RCC 7860 (cell line): ENCODE measurements at regions not wholly inside any gene's neighbourhood (a gene's known extent, or its start where the extent isn't known, plus 50 kb on each side); places are given as distances from the start of the nearest gene placed in this dataset.

Experiments used
- DNase-seq: peaks from one replicate; pipeline ENCODE4 v3.0.0-alpha.2; 2015; ENCODE audit warnings: low spot score
- FAIRE-seq: peaks from 2 replicates; lab custom pipeline; 2012; peaks lifted over from hg19 to GRCh38; lab: Jason Lieb, UNC

DNA sequence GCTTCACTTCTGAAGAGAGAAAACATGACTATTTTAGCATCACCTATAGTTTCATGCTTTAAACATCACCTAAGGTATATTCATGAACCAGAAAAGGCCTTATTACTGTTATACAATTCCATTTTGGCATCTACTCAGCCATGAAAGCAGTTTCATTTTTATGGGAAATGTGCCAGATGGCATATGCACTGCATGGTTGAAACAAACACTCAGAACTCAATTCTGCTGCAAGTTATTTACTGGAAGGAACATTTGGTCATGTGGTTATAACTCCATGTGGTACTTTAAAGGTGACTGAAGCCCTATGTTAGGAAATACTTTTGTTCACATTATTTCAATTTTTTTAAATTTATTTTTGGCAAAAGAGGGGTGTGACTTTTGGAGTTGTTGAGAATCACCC, 287.5 kb upstream of the CRIM1 start:
- FAIRE-seq = no peak

DNA sequence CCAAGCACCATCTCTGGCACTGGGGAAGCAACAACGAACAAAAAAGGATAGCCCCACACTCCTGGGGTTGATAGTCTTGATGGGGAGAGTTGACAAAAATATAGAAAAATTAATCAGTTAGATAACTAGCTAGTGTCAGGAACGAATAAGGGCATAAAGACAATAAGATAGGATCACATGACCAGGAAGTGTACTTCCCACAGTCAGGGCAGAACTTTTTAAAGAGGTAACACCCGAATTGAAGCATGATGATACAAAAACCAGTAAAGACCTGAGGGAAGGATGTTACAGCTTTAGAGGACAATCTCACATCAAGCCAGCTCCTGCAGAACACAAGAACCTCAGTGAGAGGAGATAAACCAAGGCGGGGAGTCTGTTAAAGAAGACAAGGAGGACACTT, 295.4 kb upstream of the CRIM1 start:
- no peak for FAIRE-seq
- no peak for DNase-seq

More for the DNA sequence above, 287.5 kb upstream of the CRIM1 start:
- no peak for DNase-seq

DNA sequence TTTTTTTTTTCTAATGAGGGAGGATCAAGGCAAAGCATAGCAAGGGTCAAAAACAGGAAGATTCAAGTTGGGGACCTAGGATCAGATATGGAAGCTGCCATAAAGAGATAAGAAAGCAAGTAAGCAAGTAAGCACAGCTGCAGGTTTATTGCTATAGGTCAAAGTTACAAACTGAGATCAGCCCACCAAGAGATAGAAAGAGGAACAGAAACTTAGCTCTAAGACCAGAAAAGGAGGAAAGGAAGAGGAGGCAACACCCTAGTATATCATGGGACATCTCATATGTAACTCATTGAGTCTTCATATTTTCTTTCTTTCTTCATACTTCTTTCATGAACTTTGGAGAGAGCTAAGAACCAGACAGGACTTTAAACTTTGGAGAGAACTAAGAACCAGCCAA, 295.9 kb upstream of the CRIM1 start:
- no peak for DNase-seq

DNA sequence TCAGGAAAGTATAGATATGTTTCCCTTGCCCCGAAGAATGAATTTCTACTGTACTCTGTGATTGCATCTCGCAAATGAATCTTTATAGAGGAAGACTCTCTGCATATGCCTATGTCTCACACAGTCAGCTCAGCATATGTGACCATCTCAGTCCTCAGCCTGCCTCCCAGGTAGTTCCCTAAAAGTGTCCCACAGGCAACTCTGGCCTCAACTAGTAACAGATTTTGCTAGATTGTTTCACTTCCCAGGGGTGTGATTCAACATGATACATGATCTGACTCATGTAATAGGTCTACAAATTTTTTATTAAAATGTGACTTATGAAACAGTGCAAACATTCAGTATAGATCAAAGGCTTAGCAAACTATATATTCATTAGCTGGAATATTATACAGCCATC, 296.6 kb upstream of the CRIM1 start:
- FAIRE-seq = peak; percentile 58
- DNase-seq = peak; percentile 24

More for the DNA sequence above, 295.9 kb upstream of the CRIM1 start:
- FAIRE-seq = no peak

DNA sequence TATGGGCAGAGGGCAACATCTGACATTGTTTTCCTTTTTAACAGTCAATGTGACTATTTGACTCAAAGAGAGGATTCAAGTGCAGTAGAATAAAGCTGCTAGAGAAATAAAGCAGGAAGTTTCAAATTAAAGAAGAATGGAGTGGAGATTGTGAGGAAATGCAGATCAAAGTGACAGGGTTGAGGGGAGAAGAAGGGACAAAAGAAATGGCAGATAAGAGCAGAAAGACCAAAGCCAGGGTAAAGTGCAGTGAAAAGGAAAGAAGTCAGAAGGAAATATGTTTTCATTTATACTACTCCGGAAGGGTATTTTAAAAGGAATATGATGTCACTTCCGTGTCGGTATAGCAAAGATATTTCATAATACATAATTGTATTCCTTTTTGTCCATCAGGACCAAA, 297.5 kb upstream of the CRIM1 start:
- DNase-seq (no peak), FAIRE-seq (no peak)

DNA sequence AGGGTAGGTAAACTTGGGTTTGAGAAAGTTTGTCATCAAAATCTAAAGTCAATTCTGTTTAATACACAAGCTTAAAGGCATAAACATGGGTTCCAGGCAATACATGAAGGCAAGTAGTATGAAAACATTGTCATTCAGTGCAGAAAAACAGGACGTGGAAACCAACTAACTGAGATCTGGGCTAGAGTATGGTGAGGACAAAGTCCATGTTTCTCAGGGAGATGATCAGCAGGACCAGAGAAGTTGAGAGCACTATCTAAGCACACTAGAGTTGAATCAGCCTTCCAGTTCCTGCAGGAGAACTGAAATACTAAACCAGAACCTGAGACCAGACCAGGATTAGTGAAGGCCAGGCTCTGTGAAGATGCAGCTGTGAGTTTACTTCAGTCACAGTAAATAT, 302.8 kb upstream of the CRIM1 start:
- FAIRE-seq = no peak
- no peak for DNase-seq

DNA sequence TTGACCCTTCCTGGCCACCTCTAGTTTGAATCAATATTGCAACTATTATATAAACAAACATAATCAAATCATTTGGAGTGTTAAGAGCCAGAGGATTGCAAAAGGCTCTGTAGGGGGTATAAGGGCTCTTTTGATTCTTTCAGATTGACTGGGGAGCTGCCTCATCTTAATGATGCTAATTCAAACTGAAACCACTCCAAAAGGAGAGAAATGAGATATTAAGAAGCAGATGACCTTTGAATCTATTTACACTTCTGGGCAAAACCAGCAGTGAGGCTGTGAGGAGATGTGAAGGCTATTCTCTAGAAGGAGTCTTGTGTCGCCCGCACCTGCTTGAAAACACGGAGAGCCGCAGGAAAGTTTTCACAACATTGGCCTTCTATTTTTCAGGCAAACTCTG, 311.2 kb upstream of the CRIM1 start:
- no peak for FAIRE-seq
- no peak for DNase-seq

DNA sequence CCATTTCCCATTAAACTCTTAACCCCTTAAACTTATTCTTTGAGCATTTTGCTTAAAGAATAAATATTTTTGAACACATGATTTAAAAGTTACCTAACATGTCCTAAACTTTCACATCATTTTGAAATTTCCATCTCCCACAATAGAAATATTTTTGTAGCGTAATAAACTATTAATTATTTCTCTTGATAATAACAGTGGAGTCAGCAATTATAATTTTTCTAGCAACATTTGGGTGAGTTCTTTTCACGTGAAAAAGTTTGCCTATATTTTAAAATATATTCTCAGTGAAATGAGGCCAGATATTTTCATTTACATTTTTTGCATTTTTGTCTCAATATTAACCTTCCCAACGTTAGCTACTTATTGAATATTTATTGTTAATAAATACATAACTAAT, 320.4 kb upstream of the CRIM1 start:
- DNase-seq = no peak
- no peak for FAIRE-seq

DNA sequence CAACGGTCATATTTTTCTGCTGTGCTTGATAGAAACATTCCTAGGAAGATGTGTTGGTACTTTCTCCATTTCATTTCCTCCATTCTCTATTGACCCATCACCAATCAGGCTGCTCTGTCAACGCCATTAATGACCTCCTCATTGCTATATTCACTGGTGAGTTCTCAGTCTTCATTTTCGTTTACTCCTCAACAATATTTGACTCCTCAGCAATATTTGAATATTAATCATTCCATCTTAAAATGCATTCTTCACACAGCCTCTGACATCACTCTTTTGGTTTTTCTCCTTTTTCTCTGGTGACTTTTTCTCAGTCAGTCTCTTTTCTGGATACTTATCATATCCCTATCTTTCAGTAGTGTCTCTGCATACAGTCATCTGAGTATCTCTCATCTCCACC, 323.5 kb upstream of the CRIM1 start:
- no peak for FAIRE-seq
- DNase-seq = no peak

DNA sequence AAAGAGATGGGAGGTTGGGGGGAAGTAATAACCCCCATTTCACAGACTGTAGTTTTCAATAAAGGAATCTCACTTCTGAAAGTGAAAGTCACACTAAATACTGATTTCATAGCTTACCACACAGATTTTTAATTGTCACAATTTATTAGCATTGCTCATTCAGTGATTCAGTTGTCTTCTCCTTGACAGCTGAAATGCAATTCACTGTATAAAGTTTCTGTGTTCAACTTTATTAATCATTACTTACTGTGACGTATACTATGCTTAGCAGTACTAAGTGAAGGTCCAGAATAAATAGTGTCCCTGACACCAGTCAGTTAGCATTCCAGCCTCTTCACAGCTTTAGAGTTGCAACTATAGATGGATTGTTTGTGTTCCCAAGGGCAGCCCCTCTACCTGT, 324.1 kb upstream of the CRIM1 start:
- DNase-seq = no peak
- no peak for FAIRE-seq

DNA sequence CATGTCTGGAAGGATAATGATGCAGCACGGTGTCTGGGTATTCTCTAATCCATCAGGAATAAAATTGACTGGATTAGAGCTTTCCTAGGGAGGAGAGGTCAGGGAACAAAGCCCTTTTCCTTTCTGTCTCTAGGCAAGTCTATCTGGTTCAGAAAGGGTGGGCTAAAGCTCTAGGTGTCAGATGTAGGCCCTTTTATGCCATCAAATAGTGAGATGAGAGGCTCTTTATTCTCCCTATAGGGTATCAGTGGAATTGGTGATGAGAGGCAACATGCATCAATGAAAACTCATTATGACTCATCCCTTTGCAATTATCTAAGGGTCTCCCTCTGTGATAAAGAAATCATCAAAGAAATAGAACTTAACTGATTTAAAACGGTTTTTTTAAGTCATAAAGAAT, 328.0 kb upstream of the CRIM1 start:
- FAIRE-seq = no peak
- no peak for DNase-seq

DNA sequence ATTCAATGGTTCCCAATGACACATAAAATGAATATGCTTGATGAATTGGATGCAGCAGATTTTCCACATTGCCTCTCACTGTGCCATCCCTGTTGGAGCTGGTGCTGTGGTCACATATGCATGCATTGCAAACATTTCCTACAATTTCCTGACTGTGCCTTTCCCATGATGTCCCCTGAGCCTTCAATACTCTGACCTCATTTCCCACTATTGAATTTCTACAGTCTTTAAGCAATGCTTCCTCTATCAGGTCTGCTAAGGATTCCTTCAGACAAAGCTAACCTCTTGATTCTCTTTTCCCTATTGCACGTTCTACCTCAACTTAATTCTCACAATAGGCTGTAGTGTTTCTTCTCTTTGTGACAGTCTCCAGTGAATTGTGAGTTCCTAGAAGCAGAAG, 342.5 kb upstream of the CRIM1 start:
- DNase-seq = no peak
- no peak for FAIRE-seq

DNA sequence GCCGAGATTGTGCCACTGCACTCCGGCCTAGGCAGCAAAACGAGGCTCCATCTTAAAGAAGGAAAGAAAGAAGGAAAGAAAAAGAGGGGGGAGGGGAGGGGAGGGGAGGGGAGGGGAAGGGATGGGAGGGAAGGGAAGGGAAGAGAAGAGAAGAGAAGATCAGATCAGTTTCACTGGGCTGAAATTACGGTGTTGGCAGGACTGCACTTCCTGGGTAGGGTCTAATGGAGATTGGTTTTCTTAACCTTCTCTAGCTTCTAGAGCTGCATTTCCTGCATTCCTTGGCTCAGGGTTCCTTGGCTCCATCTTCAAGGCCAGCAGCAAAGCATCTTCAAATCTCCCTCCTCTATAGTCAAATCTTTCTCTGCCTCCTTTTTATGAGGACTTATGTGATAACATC, 349.1 kb upstream of the CRIM1 start:
- FAIRE-seq (no peak), DNase-seq (no peak)

DNA sequence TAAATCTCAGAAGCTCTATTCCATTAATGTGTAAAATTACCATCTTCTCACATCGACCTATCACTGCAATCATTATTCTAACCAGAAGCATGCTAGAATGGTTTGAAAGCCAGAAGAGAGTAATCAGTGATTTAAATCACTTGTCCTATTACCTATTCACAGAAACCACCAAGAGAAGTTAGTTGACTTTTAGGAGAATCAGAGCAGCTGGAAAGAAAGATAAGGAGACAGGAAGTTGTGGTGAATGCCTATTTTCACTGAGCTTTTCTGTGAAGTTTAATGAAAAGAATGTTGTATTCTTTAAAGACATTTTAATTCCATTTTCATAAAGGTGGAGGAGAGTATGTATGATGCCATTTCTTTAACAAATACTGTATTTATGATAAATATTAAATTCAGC, 352.6 kb upstream of the CRIM1 start:
- DNase-seq = no peak

DNA sequence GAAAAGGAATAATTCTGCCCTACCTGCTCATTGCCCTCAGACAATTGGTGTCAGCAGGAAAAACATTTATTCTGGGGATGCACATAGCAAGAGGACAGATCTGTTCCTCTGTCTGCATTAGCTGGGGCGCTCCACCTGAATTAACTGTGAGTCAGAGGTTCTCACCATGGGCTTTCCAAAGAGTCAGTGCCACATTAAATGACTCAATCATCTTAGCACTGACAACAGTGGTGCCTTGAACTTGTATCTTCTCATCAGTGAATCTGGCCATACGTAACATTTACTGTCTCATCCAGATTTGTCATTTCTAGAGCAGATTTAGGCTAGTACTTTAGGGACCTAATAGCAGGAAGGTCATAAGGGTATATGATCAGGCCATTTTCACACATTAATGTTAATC, 358.1 kb upstream of the CRIM1 start:
- FAIRE-seq (no peak), DNase-seq (no peak)

More for the DNA sequence above, 352.6 kb upstream of the CRIM1 start:
- FAIRE-seq = no peak

DNA sequence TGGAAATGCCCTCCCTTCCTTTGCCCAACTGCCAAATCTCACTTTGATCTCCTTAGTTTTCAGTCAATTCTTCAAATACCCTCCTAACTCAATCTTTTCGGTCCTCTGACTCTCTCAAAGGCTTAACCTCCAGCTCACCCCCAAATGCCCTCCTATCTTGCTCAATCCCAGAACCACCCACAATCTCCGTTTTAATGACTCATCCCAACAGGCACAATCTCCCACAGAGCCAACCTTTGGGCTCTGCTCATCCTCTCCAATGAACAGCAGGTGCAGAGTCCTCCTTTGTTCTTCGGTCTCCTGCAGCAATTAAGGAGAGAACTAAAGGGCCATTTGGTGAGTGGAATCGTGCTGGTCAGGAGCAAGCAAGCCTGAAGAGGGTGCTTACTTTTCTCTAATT, 366.1 kb upstream of the CRIM1 start:
- FAIRE-seq (no peak), DNase-seq (no peak)

DNA sequence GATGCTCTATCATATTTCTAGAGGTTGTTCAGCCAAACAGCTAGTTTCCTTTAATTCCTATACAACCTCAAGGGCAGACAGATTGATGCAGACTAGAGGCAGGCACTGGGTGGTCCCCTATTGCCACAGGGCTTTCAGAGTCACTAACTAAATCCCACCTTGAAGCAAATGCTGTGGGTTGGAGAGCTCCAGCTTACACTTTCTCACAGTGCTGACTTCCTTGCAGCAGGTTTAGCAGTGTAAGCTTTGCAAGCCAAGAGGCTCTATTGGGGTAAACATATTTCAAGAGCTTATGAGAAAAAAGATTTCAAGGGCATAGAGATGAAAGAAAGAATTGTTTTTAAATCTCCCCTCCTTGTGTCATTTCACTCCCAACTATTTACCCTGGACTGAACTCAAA, 366.5 kb upstream of the CRIM1 start:
- no peak for DNase-seq
- no peak for FAIRE-seq

DNA sequence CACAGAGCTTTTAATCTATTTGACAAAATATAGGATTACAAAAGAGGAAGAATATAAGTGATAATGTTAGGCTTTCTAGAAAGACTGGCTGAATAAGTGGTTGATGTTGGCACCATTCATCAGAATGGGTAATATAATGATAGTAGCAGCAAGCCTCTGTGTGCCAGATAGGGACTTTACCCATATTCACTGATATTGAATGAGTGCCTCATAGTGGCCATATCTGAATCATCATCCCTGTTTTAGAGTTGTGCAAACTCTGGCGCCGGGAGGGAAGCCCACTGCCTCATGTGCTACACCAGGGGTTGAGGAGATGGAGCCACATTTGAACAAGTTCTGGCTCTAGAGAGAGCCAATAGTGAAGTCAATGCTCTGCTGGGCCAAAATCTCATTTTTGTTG, 368.7 kb upstream of the CRIM1 start:
- FAIRE-seq = no peak
- no peak for DNase-seq

DNA sequence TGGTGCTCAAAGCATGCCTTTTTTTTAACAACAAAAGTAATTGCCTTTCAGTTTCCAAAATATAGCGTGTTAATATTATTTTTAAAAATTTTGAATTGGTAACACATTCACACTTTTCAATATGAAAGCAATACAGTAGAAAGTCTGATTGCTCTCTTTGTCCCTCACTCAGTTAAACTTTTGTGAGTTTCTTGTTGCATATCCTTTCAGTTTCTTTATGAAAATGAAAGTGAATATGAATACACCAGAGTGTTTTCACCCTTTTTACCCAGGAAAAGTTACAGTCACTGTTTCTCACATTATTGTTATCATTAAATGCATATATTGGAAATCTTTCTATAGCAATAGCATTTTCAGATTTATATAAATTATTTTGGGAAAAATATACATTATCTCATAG, 377.4 kb upstream of the CRIM1 start:
- DNase-seq (no peak), FAIRE-seq (no peak)

DNA sequence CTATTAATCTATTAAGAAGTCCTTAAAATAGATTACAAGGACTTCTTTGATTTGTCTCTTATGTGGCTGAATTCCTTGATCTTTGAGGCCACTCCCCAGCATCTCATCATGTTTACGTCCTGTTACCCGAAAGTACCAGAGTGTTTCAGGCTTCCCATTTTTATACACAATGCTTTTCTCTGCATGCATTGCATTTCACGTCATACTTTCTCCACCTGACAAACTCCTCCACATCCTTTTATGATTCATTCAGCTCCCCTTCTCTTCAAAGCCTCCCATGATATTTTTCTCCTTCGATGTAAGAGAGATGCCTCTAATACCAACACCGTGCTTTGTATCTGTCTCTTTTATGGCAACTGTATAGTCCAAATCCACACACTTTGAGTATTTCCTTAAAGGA, 379.0 kb upstream of the CRIM1 start:
- no peak for DNase-seq
- FAIRE-seq = no peak

DNA sequence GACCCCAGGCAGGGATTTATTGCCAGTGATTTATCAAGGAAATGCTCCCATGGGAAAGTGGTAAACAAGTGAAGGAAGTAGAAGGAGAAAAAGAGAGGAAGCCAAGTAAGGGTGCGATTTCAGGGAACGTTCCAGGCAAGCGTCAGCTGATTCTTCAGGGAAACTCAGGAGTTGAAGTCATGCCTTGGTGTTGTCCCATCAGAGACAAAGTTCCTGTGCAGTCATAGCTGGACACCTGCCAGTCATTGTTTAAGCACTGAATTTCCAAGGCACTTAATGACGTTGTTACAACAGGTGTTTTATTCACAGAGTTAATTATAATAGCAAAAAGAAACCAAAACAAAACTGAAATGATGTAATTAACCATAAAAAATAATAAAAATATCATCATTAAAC, 381.8 kb upstream of the CRIM1 start:
- no peak for FAIRE-seq
- DNase-seq = peak; percentile 6

DNA sequence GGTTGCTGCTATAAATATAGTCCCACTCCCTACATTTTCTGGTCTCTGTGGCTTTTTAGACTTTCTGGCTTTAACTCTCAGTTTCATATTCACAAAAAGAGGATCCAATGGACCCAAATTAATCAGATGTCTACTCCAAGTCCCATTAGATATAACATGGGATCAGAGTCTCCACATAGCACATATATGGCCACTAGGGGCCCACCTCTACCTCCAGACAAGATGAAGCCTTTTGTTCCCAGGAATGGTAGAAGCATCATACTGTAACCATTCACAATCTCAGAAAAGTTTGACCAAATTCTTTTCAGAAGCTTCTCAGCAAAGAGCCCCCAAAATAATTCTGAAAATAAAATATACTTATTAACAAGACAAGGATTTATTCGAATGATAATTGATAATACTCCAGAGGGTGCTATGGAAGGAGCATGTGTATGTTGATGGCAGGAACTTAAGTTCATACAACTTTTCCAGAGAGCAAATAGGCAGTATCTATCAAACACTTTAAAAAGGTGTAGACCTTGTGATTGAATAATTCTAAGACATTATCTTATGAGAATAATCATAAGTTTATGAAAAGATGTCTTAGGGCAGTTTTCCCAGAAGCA, 382.3 kb upstream of the CRIM1 start:
- FAIRE-seq = no peak
- peak; percentile 22 for DNase-seq

DNA sequence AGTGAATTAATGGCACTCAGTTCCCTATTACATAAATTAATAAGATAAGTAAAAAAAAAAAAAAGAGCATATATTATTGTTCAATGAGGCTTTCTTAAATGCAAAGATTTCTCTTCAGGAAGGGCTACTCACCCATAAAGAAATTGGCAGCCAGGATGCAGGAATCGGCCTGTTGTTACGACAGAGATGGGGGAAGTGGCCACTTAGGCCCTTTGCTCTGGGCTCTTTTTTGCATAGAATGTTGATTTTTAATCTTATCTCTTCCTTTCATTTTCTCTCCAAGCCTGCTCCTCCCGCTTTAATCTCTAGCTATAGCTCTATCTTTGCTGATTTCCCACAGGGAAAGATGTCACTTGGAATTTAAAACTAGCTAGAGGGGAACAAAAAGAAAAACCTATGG, 391.8 kb upstream of the CRIM1 start:
- FAIRE-seq (no peak), DNase-seq (no peak)

DNA sequence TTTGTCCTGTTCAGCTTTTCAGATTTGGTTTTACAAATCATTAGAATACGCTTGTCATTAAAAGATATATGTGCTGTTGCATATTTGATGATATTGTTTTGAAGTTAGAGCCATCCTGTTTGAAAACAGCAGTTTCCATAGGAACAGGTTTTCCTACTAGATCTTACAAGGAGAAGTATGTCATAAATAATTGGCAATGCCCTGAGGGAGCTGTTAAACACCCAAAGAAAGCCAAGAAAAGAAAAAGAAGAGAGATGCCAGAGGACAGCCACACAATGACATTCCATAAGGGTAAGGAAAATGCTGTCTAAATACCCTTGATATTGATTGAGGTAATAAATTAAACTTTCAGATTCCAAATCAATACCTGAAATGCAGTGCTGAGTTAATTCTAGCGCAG, 392.2 kb upstream of the CRIM1 start:
- DNase-seq = no peak
- FAIRE-seq = no peak
